Sigmoid colon (tissue), 6 donors: ENCODE measurements at regions not wholly inside any gene's neighbourhood (a gene's known extent, or its start where the extent isn't known, plus 50 kb on each side); places are given as distances from the start of the nearest gene placed in this dataset.
A peak's percentile ranks its signal among the peaks of the same experiment; 100 is the strongest.
"Not testable (repeated sequence)": the region's sequence is repeated elsewhere in the genome, so short reads cannot be mapped to it uniquely, and the experiment has no call there.

Experiments
- DNase-seq: peaks from one replicate; pipeline ENCODE4 v3.0.0-alpha.2; 2019
- H3K27ac ChIP-seq, 4 donors: fragments of 200-600 bp; sonication (generic); one replicate each; pipeline ENCODE4 v1.5.1; 2016 to 2019; ENCODE audit warnings: mild to moderate bottlenecking in 1 of 4
- H3K27me3 ChIP-seq, 3 donors: fragments of 200-600 bp; sonication (generic); one replicate each; pipeline ENCODE4 v1.5.1; 2019; ENCODE audit warnings: mild to moderate bottlenecking in 1 of 3
- H3K36me3 ChIP-seq, 4 donors: fragments of 200-600 bp; sonication (generic); one replicate each; pipeline ENCODE4 v1.5.1; 2016 to 2019
- H3K4me1 ChIP-seq, 4 donors: fragments of 200-600 bp; sonication (generic); one replicate each; pipeline ENCODE4 v1.5.1; 2017 to 2019
- H3K4me3 ChIP-seq, 4 donors: fragments of 200-600 bp; sonication (generic); one replicate each; pipeline ENCODE4 v1.5.1; 2017 to 2019; ENCODE audit warnings: mild to moderate bottlenecking in 2 of 4, moderate library complexity in 1 of 4
- H3K9me3 ChIP-seq, 4 donors: fragments of 200-600 bp in 3 of 4; sonication (generic) in 3 of 4; one replicate each; pipeline versions ENCODE4 v1.5.1 to v1.6.1; 2013 to 2019
- WGBS, 2 donors: extraction: QIAGEN DNeasy Blood & Tissue Kit; methylation state at CpG; one replicate each; pipeline ENCODE4 v1.1.7; 2013; 5-methylcytosine and 5-hydroxymethylcytosine counted together
- intact Hi-C: fragments of 100-400 bp; cut with DNase I; formaldehyde crosslinking; loops from one replicate; pipeline ENCODE4 v1.15.1; 2023
- donor health status: healthy with polysubstance abuse.
- donor health status: healthy.

GRCh38 chr2:91571239-91571923, 2879.9 kb downstream of the RPIA start:
- H3K36me3 ChIP-seq, H3K9me3 ChIP-seq, H3K4me1 ChIP-seq, intact Hi-C loops, H3K27me3 ChIP-seq, DNase-seq, H3K27ac ChIP-seq: not testable (repeated sequence)
- 84 to 90% methylated on average over 78 of the region's 78 CpGs for WGBS, 2 donors
- H3K4me3 ChIP-seq, result peak overlapping the region in 1 of 4 donors; percentile 21

DNA sequence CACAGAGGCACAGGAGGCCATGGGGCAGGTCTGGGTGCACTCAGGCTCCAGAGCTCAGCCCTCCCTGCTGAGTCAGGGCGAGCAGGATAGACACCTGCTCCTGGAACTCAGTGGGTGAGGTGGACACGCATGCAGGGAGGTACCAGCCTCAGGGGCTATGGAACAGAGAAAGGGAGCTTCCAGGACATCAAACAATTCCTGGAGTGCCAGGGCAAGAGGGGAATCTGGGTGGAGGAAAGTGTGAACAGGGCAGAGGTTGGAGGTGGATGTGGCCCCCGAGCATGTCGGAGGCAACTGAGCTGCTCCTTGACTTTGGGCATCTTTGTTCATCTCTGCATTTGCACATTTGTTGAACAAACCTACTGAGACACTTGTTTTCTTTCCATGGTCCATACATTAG, 2881.5 kb downstream of the RPIA start:
- H3K27me3 ChIP-seq, H3K4me1 ChIP-seq, H3K36me3 ChIP-seq, intact Hi-C loops, DNase-seq, H3K9me3 ChIP-seq, H3K4me3 ChIP-seq, H3K27ac ChIP-seq: not testable (repeated sequence)
- WGBS, 2 donors, result 65 to 81% methylated on average over 4 of the region's 4 CpGs

- H3K27ac ChIP-seq, H3K27me3 ChIP-seq, H3K36me3 ChIP-seq, intact Hi-C loops, H3K9me3 ChIP-seq, H3K4me3 ChIP-seq, DNase-seq, H3K4me1 ChIP-seq: not testable (repeated sequence)
- 75 to 92% methylated on average over 2 of the region's 4 CpGs for WGBS, 2 donors
These were observed 2882.3 kb downstream of the RPIA start for GRCh38 chr2:91573755-91574154.

GRCh38 chr2:91574255-91574654, 2882.8 kb downstream of the RPIA start:
- H3K4me1 ChIP-seq, H3K4me3 ChIP-seq, H3K27ac ChIP-seq, DNase-seq, H3K36me3 ChIP-seq, H3K9me3 ChIP-seq, H3K27me3 ChIP-seq, intact Hi-C loops: not testable (repeated sequence)
- WGBS, 2 donors, result 52 to 70% methylated on average over 5 to 6 of the region's 8 CpGs

- DNase-seq, H3K36me3 ChIP-seq, intact Hi-C loops, H3K9me3 ChIP-seq, H3K4me3 ChIP-seq, H3K4me1 ChIP-seq, H3K27ac ChIP-seq, H3K27me3 ChIP-seq: not testable (repeated sequence)
- 77 to 82% methylated on average over 11 of the region's 11 CpGs for WGBS, 2 donors
These were observed 2884.2 kb downstream of the RPIA start for GRCh38 chr2:91575701-91576100.

GRCh38 chr2:91577406-91577805, 2885.9 kb downstream of the RPIA start:
- H3K9me3 ChIP-seq, H3K27me3 ChIP-seq, H3K4me3 ChIP-seq, H3K4me1 ChIP-seq, H3K36me3 ChIP-seq, intact Hi-C loops, H3K27ac ChIP-seq, DNase-seq: not testable (repeated sequence)
- WGBS, 2 donors, result 74 to 77% methylated on average over 6 of the region's 6 CpGs

- DNase-seq, H3K36me3 ChIP-seq, H3K27ac ChIP-seq, H3K9me3 ChIP-seq, H3K4me1 ChIP-seq, intact Hi-C loops, H3K27me3 ChIP-seq, H3K4me3 ChIP-seq: not testable (repeated sequence)
- 49 to 65% methylated on average over 3 of the region's 3 CpGs for WGBS, 2 donors
These were observed 2887.2 kb downstream of the RPIA start for GRCh38 chr2:91578678-91579077.

DNA sequence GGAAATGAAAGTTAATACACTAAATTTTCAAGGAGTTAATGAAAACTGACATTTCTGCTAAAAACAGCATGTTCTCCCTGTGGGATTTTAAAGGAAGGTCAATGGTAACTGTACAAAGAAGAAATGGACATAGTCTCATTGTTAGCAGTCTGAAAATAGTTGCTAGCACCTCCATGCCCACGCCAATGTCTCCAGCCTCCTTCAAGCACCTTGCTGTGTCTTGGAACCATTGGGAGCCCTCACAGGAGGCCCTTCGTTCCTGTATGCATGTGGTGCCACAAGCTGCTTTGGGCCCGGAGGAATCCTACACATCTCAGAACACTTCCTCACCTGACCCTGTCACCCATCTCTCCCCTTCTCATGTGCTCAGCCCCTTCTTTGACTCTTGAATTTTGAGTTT, 2888.1 kb downstream of the RPIA start:
- H3K27ac ChIP-seq, H3K36me3 ChIP-seq, intact Hi-C loops, H3K4me1 ChIP-seq, H3K9me3 ChIP-seq, DNase-seq, H3K4me3 ChIP-seq: not testable (repeated sequence)
- H3K27me3 ChIP-seq, result peaks cover 0 to 11% (median 0%) of the 10 kb centered on the region in 3 donors
- 73 to 81% methylated on average over 3 of the region's 3 CpGs for WGBS, 2 donors

DNA sequence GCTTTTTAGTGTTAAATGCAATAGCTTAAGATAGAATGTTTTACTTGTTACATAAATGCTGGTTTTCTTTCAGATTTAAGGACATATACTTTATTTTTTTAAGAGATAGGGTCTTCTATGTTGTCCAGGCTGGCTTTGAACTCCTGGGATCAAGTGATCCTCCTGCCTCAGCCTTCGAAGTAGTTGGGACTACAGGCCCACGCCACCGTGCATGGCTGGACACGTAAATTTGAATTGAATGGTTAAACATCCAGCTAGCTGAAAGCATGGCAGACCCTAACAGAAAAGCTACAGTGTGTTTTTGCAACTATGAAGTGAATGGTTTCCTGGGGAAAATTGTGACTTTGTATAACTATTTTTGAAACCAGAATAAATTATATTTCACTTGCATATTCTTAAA, 2888.6 kb downstream of the RPIA start:
- H3K36me3 ChIP-seq, DNase-seq, intact Hi-C loops, H3K27ac ChIP-seq, H3K4me1 ChIP-seq, H3K4me3 ChIP-seq, H3K9me3 ChIP-seq: not testable (repeated sequence)
- H3K27me3 ChIP-seq, result peaks cover 0 to 12% (median 0%) of the 10 kb centered on the region in 3 donors
- 82 to 87% methylated on average over 4 of the region's 4 CpGs for WGBS, 2 donors

DNA sequence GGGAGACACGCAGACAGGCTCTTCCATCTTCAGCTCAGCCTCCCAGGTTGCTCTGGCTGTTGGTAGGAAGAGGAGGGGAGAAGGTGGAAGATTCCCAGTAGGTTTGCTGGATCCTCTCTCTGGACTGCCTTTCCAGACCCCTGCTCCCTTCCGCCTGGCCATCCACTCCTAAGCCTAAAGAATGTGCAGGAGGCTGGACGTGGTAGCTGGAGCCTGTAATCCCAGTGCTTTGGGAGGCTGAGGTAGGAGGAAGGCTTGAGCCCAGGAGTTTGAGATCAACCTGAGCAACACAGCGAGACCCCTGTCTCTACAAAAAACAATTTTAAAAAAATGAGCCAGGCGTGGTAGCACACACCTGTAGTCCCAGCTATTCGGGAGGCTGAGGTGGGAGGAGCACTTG, 2895.6 kb downstream of the RPIA start:
- H3K4me1 ChIP-seq, DNase-seq, H3K27ac ChIP-seq, H3K4me3 ChIP-seq, intact Hi-C loops, H3K36me3 ChIP-seq, H3K9me3 ChIP-seq: not testable (repeated sequence)
- WGBS, 2 donors, result 80 to 83% methylated on average over 6 of the region's 6 CpGs
- peaks cover 6 to 43% (median 9%) of the 10 kb centered on the region in 3 donors for H3K27me3 ChIP-seq

DNA sequence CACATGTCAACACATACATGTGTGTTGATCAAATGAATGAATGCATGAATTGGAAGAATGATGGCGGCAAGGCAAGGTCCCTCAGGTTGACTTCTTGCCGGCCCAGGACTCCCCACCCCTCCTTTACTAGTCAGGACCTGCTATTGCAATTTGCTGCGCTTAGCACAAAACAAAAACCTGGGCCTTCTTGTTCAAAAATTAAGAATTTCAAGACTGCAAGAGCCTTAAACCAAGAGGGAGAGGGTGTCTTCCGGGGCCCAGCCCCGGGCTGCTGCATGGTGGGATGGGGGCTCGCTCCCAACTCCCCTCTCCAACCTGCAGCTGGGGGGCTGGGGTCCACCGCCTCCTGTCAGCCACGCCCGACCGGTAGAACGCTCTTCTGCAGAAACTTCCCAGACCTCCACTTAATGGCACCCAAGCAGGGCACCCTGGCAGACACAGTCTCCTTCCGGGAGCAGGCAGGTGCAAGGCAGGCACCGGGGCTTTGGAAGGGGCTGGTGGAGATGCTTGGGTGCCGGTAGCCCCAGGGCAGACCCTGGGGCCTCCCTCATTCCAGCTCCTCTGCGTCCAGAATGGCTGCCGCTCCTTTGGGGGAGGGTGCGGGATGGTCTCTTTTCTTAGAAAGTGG, 2896.5 kb downstream of the RPIA start:
- H3K36me3 ChIP-seq, H3K4me1 ChIP-seq, intact Hi-C loops, H3K27ac ChIP-seq, H3K9me3 ChIP-seq, H3K4me3 ChIP-seq: not testable (repeated sequence)
- H3K27me3 ChIP-seq, result peaks cover 6 to 48% (median 9%) of the 10 kb centered on the region in 3 donors
- DNase-seq, result peak; percentile 61
- 90% methylated on average over 17 of the region's 17 CpGs for WGBS, 2 donors

- H3K36me3 ChIP-seq, H3K27ac ChIP-seq, H3K4me3 ChIP-seq, H3K4me1 ChIP-seq, H3K9me3 ChIP-seq, intact Hi-C loops: not testable (repeated sequence)
- peaks cover 6 to 48% (median 9%) of the 10 kb centered on the region in 3 donors for H3K27me3 ChIP-seq
- DNase-seq, result peak; percentile 71
- 86 to 88% methylated on average over 36 of the region's 36 CpGs for WGBS, 2 donors
These were observed 2897.3 kb downstream of the RPIA start for GRCh38 chr2:91588782-91589223.
